Adrenal gland (tissue), 9 donors: ENCODE measurements at regions not wholly inside any gene's neighbourhood (a gene's known extent, or its start where the extent isn't known, plus 50 kb on each side); places are given as distances from the start of the nearest gene placed in this dataset.
A peak's percentile ranks its signal among the peaks of the same experiment; 100 is the strongest.

Source experiments
- DNase-seq, 7 donors: peaks; one replicate each; pipeline ENCODE4 v3.0.0-alpha.2; 2019 to 2020
- H3K27ac ChIP-seq, 5 donors: fragments of 200-600 bp; sonication (generic) in 4 of 5; 1 replicate in 3 of 5; 2 replicates in 2 of 5; pipeline versions ENCODE4 v1.5.1 to v1.8.0; 2016 to 2020; ENCODE audit warnings: mild to moderate bottlenecking in 1 of 5
- H3K27me3 ChIP-seq: fragments of 200-600 bp; 2 replicates; pipeline ENCODE4 v1.8.0; 2021
- H3K36me3 ChIP-seq, 2 donors: fragments of 200-600 bp; replicated peaks in 1 of 2; 1 replicate in 1 of 2; 2 replicates in 1 of 2; pipeline versions ENCODE4 v1.5.1 to v1.8.0; 2018 to 2022
- H3K4me1 ChIP-seq, 2 donors: fragments of 200-600 bp; replicated peaks in 1 of 2; 1 replicate in 1 of 2; 2 replicates in 1 of 2; pipeline versions ENCODE4 v1.5.1 to v1.8.0; 2018 to 2021
- H3K4me3 ChIP-seq, 4 donors: fragments of 200-600 bp; sonication (generic) in 3 of 4; one replicate each; pipeline ENCODE4 v1.5.1; 2016 to 2018
- H3K9me3 ChIP-seq, 3 donors: fragments of 200-600 bp; sonication (generic) in 1 of 3; replicated peaks in 1 of 3; 1 replicate in 2 of 3; 2 replicates in 1 of 3; pipeline versions ENCODE4 v1.5.1 to v1.8.0; 2016 to 2021
- POLR2A ChIP-seq, 2 donors: fragments of 450-650 bp; IDR thresholded peaks; one replicate each; pipeline ENCODE4 v1.6.1; 2017; ENCODE audit warnings: antibody characterized with exemption in 2 of 2, mild to moderate bottlenecking in 2 of 2, moderate library complexity in 1 of 2
- WGBS, 4 donors: extraction: QIAGEN DNeasy Blood & Tissue Kit in 2 of 4; methylation state at CpG; one replicate each; pipeline versions ENCODE4 v1.1.5 to v1.1.7; 2013 to 2017; 5-methylcytosine and 5-hydroxymethylcytosine counted together
- intact Hi-C, 2 donors: fragments of 100-400 bp; cut with DNase I; formaldehyde crosslinking; loops; one replicate each; pipeline versions ENCODE4 v1.14.1 to v1.15.0; 2022 to 2023
- TF ChIP-seq, protein P1 (sequence below), 6 experiments: fragments of 450-650 bp in 4 of 6; fragments of 200-600 bp in 2 of 6; sonication (generic) in 1 of 6; IDR thresholded peaks; 1 replicate in 5 of 6; 2 replicates in 1 of 6; pipeline versions ENCODE4 v1.5.1 to v1.8.0; 2016 to 2021; ENCODE audit warnings: antibody characterized with exemption in 6 of 6, mild to moderate bottlenecking in 2 of 6, moderate library complexity in 1 of 6
- donor health status: healthy with polysubstance abuse.
- donor health status: Bipolar disorder and iron deficiency.
- donor health status: DM: yes; HTN: yes; CAD: no.
- donor health status: DM: no; HTN: no; CAD: no.
- donor health status: DM: no; HTN: no; CAD: no.

- no peak overlapping the region for H3K27ac ChIP-seq
- TF ChIP-seq POLR2A (IDR thresholded peaks at IDR 0.05), result no peak
- TF ChIP-seq, protein P1, sequence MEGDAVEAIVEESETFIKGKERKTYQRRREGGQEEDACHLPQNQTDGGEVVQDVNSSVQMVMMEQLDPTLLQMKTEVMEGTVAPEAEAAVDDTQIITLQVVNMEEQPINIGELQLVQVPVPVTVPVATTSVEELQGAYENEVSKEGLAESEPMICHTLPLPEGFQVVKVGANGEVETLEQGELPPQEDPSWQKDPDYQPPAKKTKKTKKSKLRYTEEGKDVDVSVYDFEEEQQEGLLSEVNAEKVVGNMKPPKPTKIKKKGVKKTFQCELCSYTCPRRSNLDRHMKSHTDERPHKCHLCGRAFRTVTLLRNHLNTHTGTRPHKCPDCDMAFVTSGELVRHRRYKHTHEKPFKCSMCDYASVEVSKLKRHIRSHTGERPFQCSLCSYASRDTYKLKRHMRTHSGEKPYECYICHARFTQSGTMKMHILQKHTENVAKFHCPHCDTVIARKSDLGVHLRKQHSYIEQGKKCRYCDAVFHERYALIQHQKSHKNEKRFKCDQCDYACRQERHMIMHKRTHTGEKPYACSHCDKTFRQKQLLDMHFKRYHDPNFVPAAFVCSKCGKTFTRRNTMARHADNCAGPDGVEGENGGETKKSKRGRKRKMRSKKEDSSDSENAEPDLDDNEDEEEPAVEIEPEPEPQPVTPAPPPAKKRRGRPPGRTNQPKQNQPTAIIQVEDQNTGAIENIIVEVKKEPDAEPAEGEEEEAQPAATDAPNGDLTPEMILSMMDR (IDR thresholded peaks at IDR 0.05), result no peak
- H3K36me3 ChIP-seq, result no peaks in the 10 kb centered on the region
- 79 to 84% (median 80%) methylated on average over 6 of the region's 6 CpGs for WGBS, 4 donors
- intact Hi-C loops, result no loop called here
- peak in 1 of 7 donors; percentile 5 for DNase-seq
- H3K4me1 ChIP-seq, result no peaks in the 10 kb centered on the region
- H3K27me3 ChIP-seq, result no peaks in the 10 kb centered on the region
- no peaks in the 10 kb centered on the region for H3K9me3 ChIP-seq
- H3K4me3 ChIP-seq, result no peak overlapping the region
These were observed 65.3 kb upstream of the SHISA3 start for GRCh38 chr4:42331914-42332368.

DNA sequence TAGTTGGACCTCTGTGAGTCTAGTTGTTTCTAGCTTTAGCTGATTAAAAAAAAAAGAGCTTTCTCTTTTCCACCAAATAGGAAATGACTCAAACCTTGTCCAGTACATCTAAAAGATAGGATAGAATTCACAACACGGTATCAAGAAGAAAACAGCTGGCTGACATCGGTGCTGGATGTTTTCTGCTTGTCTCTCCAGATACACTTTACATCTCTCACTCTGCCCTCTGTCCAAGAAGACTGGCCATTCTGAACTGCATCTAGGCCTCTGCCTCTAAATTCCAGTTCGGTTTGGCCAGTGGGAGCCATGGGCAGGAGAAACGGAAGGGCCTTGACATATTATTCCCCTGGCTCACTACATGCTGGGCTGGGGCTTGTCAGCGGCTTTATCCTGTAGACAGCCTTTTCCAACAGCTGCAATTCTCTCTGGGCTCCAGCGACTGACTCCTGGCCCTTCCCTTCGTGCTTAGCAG, 57.3 kb upstream of the SHISA3 start:
- H3K4me1 ChIP-seq, result peaks cover 0 to 16% of the 10 kb centered on the region in 2 donors
- no peaks in the 10 kb centered on the region for H3K9me3 ChIP-seq
- peak; percentile 20 to 73 (median 60) for DNase-seq
- H3K36me3 ChIP-seq, result no peaks in the 10 kb centered on the region
- intact Hi-C loops, result no loop called here
- no peaks in the 10 kb centered on the region for H3K27me3 ChIP-seq
- no peak for TF ChIP-seq POLR2A (IDR thresholded peaks at IDR 0.05)
- TF ChIP-seq, protein P1 (IDR thresholded peaks at IDR 0.05), result no peak
- 15 to 25% (median 22%) methylated on average over 7 of the region's 7 CpGs for WGBS, 4 donors
- H3K27ac ChIP-seq, result peak overlapping the region in 2 of 5 donors; percentile 54 to 67
- no peak overlapping the region for H3K4me3 ChIP-seq

- H3K9me3 ChIP-seq, result no peaks in the 10 kb centered on the region
- H3K27ac ChIP-seq, result no peak overlapping the region
- peaks cover 0 to 16% of the 10 kb centered on the region in 2 donors for H3K4me1 ChIP-seq
- no peaks in the 10 kb centered on the region for H3K27me3 ChIP-seq
- WGBS, 4 donors, result 79 to 82% (median 80%) methylated on average over 3 to 4 of the region's 4 CpGs
- TF ChIP-seq POLR2A (IDR thresholded peaks at IDR 0.05), result no peak
- TF ChIP-seq, protein P1 (IDR thresholded peaks at IDR 0.05), result no peak
- no peak overlapping the region for H3K4me3 ChIP-seq
- intact Hi-C loops, result no loop called here
- H3K36me3 ChIP-seq, result no peaks in the 10 kb centered on the region
- DNase-seq, result no peak
These were observed 55.7 kb upstream of the SHISA3 start for GRCh38 chr4:42341518-42342026.

DNA sequence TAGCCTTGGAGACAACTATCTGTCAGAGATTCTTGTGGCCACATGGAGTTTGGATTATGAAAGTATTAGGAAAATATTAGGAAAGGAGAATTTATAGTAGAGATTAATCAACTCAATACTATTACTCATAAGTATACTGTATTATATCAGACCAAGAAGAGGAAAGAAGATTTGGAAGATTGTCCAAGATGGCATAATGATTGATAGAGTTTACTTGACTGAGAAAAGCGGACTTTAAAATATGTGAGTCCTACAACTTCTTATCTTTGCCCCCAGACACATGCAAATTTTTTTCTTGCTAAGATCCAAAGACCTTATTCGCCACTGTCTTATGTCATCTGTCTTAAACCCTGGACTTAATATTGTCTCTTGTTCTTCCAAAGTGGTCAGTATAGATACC, 54.8 kb upstream of the SHISA3 start:
- Histone ChIP-seq H3K4me3 (no peak overlapping the region), H3K27ac (no peak overlapping the region), H3K9me3 (no peaks in the 10 kb centered on the region), H3K4me1 (peaks cover 0 to 16% of the 10 kb centered on the region in 2 donors), H3K36me3 (no peaks in the 10 kb centered on the region), H3K27me3 (no peaks in the 10 kb centered on the region)
- no peak for DNase-seq
- intact Hi-C loops, result no loop called here
- TF ChIP-seq, protein P1 (IDR thresholded peaks at IDR 0.05), result no peak
- no peak for TF ChIP-seq POLR2A (IDR thresholded peaks at IDR 0.05)
- WGBS, 4 donors, result 87 to 93% (median 90%) methylated on average over 2 of the region's 2 CpGs
